ENCODE measurements at regions not wholly inside any gene's neighbourhood (a gene's known extent, or its start where the extent isn't known, plus 50 kb on each side); places are given as distances from the start of the nearest gene placed in this dataset.

DNA sequence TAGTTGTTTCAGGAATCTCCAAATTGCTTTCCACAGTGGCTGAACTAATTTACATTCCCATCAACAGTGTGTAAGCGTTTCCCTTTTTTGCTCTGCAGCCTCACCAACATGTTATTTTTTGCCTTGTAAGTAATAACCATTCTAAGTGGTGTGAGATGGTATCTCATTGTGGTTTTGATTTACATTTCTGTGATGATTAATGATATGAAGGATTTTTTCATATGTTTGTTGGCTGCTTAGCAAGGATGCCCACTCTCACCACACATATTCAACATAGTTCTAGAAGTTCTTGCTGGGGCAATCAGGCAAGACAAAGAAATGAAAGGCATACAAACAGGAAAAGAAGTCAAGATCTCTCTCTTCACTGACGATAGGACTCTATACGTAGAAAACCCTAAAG lies 472.4 kb downstream of the ZNF674 start:
- no peak for DNase-seq
- Mint-ChIP-seq H3K4me1 (no peaks in the 10 kb centered on the region), H3K27ac (no peak overlapping the region), H3K9me3 (peaks cover 56% of the 10 kb centered on the region), H3K36me3 (ENCODE audit: low read depth) (no peaks in the 10 kb centered on the region), H3K27me3 (ENCODE audit: low read depth, poor library complexity) (no peaks in the 10 kb centered on the region), H3K4me3 (no peak overlapping the region)
- TF ChIP-seq, protein P1, sequence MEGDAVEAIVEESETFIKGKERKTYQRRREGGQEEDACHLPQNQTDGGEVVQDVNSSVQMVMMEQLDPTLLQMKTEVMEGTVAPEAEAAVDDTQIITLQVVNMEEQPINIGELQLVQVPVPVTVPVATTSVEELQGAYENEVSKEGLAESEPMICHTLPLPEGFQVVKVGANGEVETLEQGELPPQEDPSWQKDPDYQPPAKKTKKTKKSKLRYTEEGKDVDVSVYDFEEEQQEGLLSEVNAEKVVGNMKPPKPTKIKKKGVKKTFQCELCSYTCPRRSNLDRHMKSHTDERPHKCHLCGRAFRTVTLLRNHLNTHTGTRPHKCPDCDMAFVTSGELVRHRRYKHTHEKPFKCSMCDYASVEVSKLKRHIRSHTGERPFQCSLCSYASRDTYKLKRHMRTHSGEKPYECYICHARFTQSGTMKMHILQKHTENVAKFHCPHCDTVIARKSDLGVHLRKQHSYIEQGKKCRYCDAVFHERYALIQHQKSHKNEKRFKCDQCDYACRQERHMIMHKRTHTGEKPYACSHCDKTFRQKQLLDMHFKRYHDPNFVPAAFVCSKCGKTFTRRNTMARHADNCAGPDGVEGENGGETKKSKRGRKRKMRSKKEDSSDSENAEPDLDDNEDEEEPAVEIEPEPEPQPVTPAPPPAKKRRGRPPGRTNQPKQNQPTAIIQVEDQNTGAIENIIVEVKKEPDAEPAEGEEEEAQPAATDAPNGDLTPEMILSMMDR (IDR thresholded peaks at IDR 0.05): no peak

DNA sequence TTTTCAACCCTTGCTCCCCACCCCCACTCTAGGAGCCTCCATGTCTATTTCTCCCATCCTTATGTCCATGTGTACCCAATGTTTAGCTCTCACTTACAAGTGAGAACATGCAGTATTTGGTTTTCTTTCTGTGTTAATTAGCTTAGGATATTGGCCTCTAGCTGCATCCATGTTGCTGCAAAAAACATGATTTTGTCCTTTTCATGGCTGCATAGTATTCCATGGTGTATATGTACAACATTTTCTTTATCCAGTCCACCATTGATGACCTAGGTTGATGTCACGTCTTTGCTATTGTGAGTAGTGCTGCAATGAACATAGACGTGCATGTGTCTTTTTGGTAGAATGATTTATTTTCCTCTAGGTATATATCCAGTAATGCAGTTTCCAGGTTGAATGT lies 472.8 kb downstream of the ZNF674 start:
- Mint-ChIP-seq H3K27ac (no peak overlapping the region), H3K4me3 (no peak overlapping the region), H3K36me3 (ENCODE audit: low read depth) (no peaks in the 10 kb centered on the region), H3K4me1 (no peaks in the 10 kb centered on the region), H3K27me3 (ENCODE audit: low read depth, poor library complexity) (no peaks in the 10 kb centered on the region), H3K9me3 (peaks cover 55% of the 10 kb centered on the region)
- DNase-seq: no peak
- TF ChIP-seq, protein P1 (IDR thresholded peaks at IDR 0.05): no peak

DNA sequence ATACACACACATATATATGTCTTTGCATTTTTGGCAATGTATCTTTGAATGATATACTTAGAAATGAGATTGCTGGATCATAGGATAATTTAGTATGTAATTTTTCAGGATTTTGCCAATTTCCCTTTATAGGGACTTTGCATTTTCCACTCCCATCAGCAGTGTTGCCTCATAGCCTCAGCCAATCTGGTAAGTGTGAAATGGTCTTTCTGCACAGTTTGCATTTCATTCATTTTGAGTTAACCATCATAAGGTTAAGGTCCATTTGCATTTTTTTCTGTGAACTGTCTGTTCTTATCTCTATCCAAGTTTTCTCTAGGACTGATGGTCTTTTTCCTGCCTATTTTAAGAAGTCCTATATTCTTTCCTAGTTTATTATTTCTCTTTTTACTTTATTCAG lies 474.8 kb downstream of the ZNF674 start:
- no peaks in the 10 kb centered on the region for H3K36me3 Mint-ChIP-seq (ENCODE audit: low read depth)
- no peaks in the 10 kb centered on the region for H3K4me1 Mint-ChIP-seq
- no peaks in the 10 kb centered on the region for H3K27me3 Mint-ChIP-seq (ENCODE audit: low read depth, poor library complexity)
- TF ChIP-seq, protein P1 (IDR thresholded peaks at IDR 0.05): no peak
- peaks cover 56% of the 10 kb centered on the region for H3K9me3 Mint-ChIP-seq
- no peak overlapping the region for H3K4me3 Mint-ChIP-seq
- H3K27ac Mint-ChIP-seq: no peak overlapping the region
- no peak for DNase-seq

DNA sequence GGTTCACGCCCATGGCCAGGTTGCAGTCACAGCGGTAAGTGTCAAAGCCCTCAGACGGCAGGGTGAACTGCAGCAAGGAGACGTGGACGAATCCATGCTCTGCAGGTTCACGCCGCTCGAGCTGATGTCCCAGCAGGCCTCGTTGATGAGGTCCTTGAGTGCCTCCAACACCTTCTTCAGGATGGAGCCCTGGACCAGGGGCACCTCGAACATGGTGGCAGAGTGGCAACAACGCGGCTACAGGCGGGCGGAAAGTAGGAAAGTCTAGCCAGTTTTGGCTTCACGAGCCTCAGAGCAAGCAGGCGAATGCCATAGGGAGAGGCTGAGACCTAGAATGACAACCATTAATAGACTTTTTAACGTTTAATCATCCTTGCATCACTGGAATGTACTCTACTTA lies 485.9 kb downstream of the ZNF674 start:
- H3K27ac Mint-ChIP-seq: no peak overlapping the region
- no peak for DNase-seq
- H3K4me1 Mint-ChIP-seq: no peaks in the 10 kb centered on the region
- H3K9me3 Mint-ChIP-seq: peaks cover 65% of the 10 kb centered on the region
- no peaks in the 10 kb centered on the region for H3K27me3 Mint-ChIP-seq (ENCODE audit: low read depth, poor library complexity)
- no peak overlapping the region for H3K4me3 Mint-ChIP-seq
- TF ChIP-seq, protein P1 (IDR thresholded peaks at IDR 0.05): no peak
- no peaks in the 10 kb centered on the region for H3K36me3 Mint-ChIP-seq (ENCODE audit: low read depth)

DNA sequence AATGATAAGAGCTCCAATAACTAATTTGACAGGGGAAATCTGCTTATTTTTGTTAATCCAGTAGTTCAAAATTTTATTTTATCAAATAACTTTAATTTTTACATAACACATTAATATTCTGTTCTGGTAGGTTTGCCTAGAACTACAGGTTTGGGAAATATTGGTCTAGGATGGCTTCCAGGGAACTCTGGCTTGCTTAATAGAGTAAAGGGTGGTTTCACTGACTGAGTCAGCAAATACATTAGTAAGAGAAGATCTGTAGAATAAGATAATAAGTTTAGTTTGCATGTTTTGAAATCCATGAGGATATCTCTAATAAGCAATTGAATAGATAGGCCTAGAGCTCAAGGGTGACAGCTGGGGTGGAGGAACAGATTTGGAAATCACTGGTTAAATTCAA lies 500.7 kb downstream of the ZNF674 start:
- Mint-ChIP-seq H3K4me3 (no peak overlapping the region), H3K4me1 (peaks cover 3% of the 10 kb centered on the region), H3K9me3 (peaks cover 42% of the 10 kb centered on the region), H3K27ac (no peak overlapping the region), H3K36me3 (ENCODE audit: low read depth) (no peaks in the 10 kb centered on the region), H3K27me3 (ENCODE audit: low read depth, poor library complexity) (no peaks in the 10 kb centered on the region)
- TF ChIP-seq, protein P1 (IDR thresholded peaks at IDR 0.05): no peak
- no peak for DNase-seq

DNA sequence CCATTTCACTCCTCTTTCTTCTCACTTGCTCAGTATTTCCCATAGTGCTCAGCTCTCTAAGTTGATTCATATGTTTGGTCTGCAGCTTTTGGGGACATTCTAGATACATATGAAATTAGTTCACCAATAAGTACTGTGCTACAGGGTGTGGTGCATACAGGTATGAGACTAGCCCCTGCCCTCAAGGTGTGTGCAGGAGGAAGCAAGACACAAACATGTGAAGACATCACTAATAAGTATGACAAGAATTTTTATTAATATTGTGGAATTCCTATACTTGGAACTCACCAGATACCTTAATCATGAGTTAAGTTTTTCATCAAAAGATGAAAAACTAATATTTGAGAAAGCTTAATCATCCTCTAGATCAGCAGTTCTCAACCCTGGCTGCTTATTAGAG lies 505.2 kb downstream of the ZNF674 start:
- no peak overlapping the region for H3K27ac Mint-ChIP-seq
- H3K9me3 Mint-ChIP-seq: peaks cover 40% of the 10 kb centered on the region
- no peak for DNase-seq
- H3K4me3 Mint-ChIP-seq: no peak overlapping the region
- no peaks in the 10 kb centered on the region for H3K36me3 Mint-ChIP-seq (ENCODE audit: low read depth)
- H3K4me1 Mint-ChIP-seq: peaks cover 5% of the 10 kb centered on the region
- no peaks in the 10 kb centered on the region for H3K27me3 Mint-ChIP-seq (ENCODE audit: low read depth, poor library complexity)
- TF ChIP-seq, protein P1 (IDR thresholded peaks at IDR 0.05): no peak
